NCI-H2029 (cell line): ENCODE measurements at regions not wholly inside any gene's neighbourhood (a gene's known extent, or its start where the extent isn't known, plus 50 kb on each side); places are given as distances from the start of the nearest gene placed in this dataset.

Experiments
- DNase-seq: peaks from one replicate; lab custom pipeline; 2025; lab: John Stamatoyannopoulos, UW

DNA sequence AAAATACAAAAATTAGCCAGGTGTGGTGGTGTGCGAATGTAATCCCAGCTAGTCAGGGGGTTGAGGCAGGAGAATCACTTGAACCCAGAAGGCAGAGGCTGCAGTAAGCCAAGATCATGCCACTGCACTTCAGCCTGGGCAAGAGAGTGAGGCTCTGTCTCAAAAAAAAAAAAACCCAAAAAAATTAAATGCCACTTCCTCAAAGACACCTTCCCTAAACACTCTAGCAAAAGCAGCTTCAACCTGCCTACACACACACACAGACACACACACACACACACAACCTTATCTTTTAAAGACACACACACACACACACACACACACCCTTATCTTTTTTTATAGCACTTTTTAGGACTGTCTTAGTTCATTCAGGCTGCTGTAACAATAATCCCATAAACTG, 201.7 kb upstream of the PSMD7 start:
- no peak for DNase-seq

DNA sequence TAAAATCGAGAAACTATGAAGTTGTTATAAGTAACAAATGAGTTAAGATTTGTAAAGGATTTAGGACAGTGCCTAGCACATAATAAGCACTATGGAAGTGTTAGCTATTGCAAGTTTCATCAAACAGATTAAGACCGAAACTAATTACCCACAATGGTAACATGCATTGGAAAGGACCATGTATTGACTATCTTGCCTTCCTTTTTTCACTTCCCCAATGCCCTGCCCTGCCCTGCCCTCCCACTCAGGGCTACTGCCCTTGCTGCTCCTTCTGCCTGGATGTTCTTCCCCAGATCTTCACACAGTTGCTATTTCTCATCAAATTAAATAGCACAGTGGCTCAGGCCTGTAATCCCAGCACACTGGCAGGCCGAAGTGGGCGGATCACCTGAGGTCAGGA, 202.1 kb upstream of the PSMD7 start:
- no peak for DNase-seq

DNA sequence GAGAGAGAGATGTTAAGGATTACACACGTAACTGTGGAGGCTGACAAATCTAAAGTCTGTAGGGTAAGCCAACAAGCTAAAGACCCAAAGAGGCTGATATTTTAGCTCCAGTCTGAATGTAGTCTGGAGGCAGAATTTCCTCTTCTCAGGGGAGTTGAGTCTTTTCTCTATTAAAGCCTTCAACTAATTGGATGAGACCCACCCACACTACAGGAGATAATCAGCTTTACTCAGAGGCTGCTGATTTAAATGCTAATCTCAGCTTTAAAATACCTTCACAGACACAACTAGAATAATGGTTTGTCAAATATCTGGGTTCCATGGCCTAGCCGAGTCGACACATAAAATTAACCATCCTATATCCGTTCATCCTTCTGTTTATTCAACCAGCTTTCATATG, 204.3 kb upstream of the PSMD7 start:
- no peak for DNase-seq

DNA sequence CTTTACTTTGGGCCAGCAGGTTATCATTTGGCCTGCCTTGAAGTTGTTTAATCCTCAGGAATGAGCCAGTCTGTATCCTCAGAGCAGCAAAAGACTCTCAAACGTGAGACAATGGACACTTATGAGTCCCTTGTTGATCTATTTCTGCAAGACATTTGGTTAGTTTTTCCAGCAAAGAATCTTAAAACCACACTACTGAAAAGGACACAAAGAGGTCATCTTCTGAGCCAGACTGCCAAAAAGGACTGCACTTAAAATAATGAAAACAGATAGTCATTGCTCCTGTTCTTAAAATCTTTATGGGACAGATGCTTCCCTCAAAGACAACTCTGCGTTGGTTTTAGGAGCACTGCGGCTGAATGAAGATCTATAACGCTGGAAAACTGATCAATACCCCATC, 205.7 kb upstream of the PSMD7 start:
- DNase-seq, result no peak

DNA sequence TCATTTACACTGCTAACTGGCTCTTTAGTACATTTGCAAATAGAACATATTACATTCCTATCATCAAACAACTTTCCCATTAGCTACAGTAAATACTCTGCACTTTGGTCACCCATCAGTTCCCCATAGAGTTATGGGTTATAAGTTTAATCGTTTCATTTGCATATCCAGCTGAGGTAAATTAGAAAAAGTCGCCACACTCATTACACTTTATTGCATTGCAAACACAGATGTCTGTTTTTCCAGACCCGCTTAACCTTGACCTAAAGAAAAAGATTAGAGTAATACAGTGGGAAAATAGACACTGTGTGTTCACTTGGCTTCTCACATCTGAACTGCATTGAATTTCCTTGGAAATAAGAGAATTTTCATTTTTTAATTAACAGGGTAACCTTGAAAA, 213.1 kb upstream of the PSMD7 start:
- DNase-seq, result no peak

DNA sequence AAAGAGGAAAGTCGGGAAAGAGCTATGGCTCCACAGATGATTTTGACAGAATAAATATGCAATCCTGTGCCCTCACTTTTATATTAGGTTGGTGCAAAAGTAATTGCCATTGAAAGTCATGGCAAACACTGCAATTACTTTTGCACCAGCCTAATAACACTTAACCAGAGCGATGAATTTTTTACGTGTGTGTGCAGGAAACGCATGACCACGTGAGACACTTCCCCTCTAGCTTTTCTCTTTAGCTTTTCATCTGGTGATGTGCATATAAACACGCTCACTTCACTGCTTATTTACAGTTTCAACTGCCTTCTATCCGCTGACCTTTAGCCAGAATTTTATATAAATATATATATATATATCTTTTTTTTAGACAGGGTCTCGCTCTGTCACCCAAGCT, 216.3 kb upstream of the PSMD7 start:
- no peak for DNase-seq

DNA sequence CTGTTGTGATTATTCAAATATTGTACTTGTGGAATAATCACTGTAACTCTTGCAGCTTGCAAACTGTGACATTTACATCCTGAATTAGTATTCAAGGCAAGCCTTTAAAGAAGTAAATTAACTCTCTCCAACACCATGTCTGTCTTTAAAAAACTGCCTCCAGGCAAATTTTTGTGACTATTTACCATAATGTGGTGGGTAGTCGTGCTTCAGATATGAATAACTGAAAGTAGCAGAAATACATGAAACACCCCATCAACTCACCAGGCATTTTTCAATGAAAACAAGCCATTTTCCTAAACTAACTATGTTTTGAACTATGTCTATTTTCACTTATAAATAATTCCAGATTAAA, 217.4 kb upstream of the PSMD7 start:
- DNase-seq, result no peak

DNA sequence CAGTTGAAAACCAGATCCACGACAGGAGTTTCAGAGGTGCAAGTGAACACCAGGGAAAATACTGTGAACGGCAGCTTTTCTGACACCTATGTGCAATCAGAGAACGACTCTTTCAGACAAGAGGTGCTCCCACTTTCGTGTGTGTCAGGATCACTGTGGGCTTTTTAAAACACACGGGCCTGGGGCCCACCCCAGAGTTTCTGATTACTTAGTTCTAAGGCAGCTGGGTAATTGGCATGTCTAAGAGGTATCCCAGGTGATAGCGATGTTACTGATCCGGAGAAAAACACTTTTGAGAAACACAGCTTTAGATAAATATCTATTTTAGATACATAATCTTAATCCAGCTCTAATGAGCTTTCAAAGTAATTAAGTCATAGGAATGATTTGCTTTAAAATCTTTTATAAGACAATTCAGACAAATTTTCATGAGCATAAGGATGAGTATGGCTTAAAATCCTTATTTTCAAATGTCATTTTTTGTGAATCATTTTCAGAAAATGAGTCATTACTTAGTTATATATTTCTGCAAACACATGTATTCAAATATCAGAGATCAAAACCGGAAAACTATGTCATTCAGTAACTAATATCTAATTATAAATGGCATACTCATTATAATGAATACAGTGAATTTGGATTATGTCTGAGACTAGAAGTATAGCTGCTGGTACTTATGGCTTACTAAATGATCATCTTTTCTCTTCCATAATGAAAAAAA, 217.9 kb upstream of the PSMD7 start:
- no peak for DNase-seq

DNA sequence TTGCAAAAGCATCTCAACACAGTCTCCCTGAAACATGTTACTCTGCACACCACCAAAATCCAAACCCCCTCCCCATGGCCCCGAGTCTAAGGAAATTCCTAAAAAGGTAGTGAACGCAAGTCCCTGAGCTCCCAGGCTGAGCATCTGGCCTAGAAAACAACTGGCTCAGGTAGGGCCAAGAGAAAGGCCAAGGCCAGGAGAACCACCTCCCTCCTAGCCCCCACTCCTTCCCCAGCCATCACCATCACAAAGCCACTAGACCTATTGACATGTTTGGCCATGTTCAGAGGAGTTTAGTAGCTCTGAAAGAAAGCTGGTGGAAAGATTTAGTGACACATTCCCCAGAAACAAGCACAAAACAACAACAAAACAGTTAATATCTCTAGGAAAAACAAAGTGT, 220.0 kb upstream of the PSMD7 start:
- no peak for DNase-seq

DNA sequence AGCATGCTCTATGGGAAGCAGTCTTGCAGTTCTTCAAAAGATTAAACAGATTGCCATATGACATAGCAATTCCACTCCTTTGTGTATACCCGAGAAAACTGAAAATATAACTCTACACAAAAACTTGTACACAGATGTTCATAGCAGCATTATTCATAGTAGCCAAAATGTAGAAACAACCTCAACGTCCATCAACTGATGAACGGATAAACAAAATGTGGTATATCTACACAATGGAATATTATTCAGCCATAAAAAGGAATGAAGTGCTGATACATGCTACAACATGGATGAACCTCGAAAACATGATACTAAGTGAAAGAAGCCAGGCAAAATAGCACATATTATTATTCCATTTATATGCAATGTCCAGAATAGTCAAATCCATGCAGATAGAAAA, 221.2 kb upstream of the PSMD7 start:
- DNase-seq, result no peak

DNA sequence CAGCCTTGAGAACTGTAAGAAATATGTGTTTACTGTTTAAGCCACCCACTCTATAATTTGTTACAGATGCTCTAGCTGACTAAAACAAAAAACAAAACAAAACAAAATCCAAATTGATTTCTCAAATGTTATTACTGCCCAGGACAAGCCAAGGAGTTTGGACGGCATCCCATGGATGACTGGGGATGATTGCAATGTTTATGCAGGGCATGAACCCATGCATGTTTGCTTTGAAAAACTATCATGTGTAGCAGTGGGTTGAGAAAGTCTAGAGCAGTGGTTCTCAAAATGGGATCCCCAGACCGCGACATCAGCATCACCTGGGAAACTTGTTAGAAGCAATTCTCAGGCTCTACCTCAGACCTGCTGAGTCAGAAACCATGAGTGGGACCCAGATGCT, 223.2 kb upstream of the PSMD7 start:
- no peak for DNase-seq

DNA sequence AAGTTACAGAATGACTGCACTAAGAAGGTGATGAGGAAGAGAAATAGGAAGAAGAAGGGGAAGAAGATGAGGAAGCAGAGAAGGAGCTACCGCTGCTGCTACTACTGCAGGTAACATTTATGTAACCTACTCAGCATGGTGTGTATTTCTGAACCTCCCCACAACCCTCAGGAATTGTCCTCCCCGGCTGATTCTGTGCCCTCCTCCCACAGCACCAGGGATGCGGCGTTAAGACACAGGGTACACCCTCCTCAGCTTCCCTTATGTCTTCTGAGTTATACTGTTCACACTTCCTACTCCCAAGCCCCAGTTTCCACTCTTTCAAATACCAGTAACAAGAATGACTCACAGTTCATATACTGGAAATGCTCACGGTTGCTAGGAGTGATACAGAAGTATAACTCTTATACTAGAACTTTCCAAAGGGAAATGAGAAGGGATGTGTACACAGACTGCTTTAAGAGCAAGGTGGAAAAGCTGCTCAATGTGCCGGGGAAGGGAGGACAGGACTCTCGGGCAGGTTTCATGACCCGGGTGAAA, 224.5 kb upstream of the PSMD7 start:
- DNase-seq, result no peak

DNA sequence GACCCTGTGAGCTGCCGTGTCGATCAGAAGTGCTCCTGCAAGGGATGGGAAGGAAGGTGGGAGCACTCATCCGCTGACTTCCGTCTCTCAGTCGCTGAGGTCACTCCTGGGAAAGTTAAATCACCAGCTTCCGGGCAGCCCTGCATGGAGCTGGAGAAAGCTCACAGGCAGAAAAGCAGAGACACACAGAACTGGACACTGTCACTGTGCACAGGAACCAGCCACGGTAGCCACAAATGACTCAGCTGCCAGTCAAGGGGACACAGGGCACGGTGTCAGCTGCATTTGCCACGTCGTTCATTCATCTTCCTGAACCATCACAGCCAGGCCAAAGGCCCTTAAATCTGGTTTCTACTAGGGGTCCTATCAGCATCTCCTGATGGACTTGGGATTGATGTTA, 226.4 kb upstream of the PSMD7 start:
- no peak for DNase-seq

DNA sequence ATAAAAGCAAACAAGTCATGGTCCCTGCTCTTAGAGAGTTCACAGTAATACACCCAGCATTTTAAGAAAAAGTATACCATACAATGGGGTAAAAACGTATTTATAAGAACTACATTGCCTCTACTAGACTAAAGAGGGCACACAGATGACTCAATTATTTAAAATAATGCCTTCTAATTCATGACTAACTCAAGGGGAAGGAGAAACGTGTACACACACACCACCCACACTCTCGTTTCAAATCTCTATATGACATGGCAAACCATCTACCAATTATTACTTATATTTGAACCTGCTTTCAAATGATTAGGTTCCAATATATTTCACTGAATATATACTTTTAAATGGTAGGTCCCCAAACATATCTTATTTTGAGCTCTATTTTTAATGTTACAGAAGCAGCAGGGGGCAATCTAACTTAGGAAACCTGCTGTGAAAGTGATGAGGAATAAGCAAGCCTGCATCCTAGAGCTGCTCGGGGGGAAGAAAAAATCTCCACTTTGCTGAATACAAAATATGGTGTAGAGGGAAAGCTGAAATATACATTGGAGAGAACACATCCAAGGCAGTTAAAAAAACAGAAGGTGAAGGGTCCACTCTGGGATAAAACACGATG, 232.4 kb upstream of the PSMD7 start:
- DNase-seq, result no peak

DNA sequence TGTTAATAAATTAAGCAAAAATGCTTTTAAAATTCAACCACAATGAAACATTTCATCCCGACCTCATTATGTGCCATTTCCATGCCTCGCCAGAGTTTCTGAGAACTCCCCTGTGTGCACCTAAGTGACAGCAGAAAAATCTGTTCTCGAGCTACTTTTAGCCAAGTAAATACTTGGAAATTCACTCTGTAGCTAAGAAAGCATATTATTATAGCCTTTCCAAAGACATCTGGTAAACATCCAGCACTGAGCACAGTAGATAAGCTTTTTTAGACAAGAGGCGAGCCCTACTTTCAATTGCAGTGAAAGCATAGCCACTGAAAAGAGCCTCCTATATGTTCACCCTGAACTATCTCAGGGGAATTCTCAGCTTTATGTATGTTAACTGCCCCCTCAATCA, 242.8 kb upstream of the PSMD7 start:
- no peak for DNase-seq

DNA sequence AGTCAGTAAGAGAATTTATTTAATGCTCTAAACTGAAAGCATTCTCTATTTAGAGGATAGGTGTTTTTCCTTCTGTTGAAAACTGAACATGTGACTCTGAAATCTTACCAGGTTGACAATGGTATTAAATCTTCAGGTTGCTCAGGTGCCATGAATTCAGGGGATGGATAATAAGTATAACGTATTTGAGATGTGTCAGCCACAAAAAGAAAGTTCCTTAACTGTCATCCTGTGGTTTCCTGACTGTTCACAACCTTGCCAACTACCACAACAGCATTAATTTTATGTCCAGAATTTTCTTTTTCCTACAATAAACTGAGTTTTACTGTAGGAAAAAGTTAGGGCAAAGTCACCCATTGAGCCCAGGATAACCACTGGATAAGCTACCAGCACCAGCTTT, 243.3 kb upstream of the PSMD7 start:
- DNase-seq, result no peak

DNA sequence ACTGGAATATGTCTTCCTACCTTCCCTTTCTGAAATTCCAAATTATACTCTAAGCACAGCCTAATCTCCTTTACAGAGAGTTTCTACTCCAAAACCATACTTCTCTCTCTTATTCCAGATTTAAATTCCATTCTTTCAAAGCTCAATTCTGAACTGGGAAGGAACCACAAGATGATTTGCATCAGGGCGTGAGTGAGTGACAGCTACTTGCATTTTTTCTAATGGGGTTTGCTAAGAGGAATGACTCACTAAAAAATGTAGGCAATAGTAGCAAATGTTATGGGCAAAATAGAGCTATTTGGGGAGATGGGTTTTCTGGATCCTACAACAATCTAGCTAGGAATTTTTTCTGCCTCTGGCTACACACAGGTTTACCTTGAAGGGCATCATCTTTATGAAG, 244.6 kb upstream of the PSMD7 start:
- no peak for DNase-seq

DNA sequence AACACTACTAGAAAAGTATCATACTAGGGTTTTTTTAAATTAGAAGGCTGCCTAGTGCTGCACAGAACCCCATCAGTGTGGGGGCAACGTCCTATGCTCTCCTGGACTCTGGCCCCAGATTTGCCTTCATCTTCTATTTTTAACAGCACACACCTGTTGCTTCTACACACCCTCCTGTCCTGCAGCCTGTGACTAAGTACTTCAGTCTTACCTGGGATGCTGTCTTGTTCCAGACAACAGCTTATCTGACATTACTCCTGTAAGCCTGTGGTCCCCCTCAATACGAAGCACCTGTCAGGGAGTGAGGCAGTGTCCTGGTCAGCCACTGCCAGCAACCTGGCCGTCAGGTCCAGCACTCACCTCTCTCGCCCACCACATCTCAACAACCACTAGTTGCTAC, 247.6 kb upstream of the PSMD7 start:
- no peak for DNase-seq

DNA sequence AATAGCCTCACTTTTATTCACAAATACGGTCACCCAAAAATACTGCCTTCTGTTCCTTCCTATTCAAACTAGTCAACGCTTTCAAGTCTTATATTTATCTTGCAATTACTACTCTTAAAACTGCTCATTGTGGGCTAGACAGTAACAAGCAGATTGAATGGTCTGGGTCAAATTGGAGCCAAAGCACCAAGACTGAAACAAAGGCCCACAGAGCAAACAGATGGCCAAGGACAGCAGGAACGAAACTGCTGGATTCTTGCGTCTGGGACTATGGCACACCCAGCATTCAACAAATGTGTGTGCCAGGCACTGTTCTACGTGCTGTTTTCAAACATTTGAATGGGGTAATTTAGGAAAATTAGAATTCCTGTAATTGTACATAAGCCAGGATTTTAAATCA, 250.1 kb upstream of the PSMD7 start:
- DNase-seq, result no peak

DNA sequence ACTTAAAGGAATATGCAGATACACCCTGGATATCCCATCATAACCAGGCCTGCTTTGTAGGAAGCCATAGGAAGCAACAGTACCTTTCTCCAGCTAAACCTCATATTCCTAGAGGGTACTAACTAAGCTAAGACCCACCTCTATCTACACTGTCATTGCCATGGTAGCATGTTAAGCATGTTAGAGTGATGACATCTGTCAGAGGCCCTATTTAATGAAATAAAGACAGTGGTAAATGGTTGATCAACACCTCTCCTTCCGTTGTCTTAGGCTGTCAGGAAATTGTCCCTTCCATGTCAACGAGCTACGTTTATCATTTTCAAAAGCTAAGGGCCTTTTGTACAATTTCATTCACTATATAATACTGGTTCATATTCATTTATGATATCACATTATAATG, 251.1 kb upstream of the PSMD7 start:
- no peak for DNase-seq

DNA sequence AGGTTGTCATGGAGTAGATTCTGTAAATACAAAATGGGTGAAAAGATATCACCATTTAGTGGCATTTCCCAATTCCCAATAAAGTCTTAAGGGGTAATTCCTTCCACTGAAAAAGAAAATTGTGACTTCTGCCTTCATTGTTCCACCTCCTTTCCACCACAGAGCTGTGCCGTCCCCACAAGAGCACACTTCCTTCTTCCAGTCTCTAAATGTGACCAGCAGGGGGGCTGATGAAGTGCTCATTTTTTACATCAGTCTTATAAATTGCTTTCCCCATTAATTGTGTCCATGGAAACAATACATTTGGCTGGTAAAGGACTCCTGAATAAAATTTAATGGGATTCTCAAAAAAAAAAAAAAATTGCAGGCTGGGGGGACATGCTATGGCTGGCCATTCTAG, 260.8 kb upstream of the PSMD7 start:
- no peak for DNase-seq

DNA sequence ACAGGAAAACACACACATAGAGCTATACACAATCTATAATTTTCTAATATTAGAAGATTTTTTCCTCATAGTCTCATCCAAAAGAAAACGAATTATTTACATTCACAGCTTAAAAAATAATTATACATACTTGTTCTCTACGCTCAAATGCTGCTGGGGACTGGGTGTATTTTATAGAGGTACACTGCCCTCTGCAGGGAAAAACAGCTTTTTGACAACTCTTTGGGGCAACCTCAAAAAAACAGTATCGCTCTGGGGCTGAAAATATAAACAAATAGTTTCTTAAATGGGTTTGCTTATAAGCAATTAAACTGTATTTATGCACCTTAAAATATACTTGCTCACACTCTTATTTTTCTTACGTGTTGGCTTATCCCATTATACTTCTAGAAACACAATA, 261.8 kb upstream of the PSMD7 start:
- DNase-seq, result no peak

DNA sequence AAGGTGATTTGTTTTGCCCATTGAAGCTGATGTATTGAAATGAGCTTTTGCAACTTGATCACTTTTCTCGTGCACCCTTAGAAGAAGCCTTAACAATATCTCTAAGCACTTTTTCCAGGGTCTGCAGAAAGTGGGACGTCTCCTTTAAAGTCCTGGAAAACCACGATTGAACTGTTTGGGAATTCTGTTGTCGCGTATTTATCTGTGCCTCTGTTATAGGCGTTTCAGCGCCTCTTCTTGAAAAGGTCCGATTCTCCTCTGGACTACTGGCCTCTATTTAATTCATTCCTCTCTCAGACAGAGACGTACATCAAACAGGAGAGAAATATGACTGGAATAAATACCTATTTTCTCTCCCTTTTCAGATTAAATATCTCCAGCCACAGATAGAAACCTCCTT, 262.4 kb upstream of the PSMD7 start:
- no peak for DNase-seq

DNA sequence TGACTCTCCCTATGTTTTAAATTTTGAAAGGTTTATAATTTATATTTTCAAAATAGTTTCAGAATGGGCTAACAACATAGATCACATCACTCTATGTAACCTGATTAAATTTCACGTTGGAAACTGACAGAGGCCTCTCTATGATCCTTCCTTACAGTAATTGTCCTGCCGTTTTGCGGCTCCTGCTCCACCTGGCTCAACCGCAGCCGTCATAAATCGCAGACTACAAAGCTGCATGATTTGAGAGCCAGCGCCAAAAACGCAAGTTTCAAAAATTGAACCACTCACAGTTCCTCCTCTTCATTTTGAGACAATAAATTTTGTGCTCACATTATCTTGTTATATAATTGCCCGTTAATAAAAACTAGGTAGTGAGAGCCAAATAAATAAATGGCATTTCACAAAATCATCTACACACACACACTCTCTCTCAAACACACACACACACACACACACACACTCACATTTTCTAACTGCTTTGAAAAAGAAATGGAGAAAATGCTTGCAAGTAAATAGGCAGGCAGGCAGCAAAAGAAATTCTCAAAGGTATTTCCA, 263.1 kb upstream of the PSMD7 start:
- no peak for DNase-seq
